ENCODE measurements at regions not wholly inside any gene's neighbourhood (a gene's known extent, or its start where the extent isn't known, plus 50 kb on each side); places are given as distances from the start of the nearest gene placed in this dataset.

DNA sequence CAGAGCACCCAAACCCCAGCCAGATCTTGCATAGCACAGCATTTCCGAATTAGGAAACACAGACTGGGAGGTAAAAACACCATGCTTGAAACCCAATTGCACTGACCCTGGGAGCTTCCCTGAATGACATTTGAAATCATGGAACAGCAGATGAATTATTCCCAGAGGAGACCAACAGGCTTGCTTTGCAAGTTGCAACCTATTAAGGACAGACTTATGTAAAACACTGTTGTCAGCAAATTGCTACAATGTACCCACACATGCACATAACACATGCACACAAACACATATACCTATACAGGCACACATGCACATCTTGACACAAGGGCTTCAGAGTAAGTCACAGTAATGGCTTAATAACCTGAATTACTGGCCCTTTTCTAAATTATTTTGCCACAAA is 984.8 kb downstream of the DNAH5 start (continued):
- no peak for TF ChIP-seq SP1 (CRISPR knock-in tag; conservative IDR thresholded peaks at IDR 0.05)

DNA sequence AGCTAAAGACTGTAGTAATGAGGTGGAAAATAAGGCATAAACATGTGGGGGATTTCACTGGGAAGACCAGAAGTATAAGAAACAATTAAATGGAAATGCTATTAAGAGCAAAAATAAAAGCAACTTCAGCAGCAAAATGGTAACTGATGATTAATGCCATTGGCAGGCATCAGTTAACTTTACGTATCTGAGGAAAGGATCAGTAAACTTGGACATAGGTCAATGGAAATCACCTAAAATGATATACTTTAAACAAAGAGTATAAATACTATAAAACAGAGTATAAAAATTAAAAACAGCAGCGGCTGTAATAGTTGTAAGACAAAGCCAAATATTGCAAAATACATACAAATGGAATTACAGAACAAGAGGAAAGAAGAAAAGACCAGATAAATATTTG is 992.1 kb downstream of the DNAH5 start:
- Mint-ChIP-seq H3K4me3 (no peak overlapping the region), H3K27me3 (ENCODE audit: low read depth) (peaks cover 4% of the 10 kb centered on the region; the same call in 1 of the 2 replicates), H3K9me3 (no peaks in the 10 kb centered on the region), H3K4me1 (peaks cover 5% of the 10 kb centered on the region), H3K36me3 (no peaks in the 10 kb centered on the region), H3K27ac (no peak overlapping the region)
- DNase-seq (ENCODE audit: low spot score) = no peak
- CTCF ChIA-PET = no interaction called here
- ATAC-seq = no peak
- TF ChIP-seq CREM (CRISPR knock-in tag; IDR thresholded peaks at IDR 0.05) (no peak), ERG (CRISPR knock-in tag; IDR thresholded peaks at IDR 0.05) (no peak), IRF2 (CRISPR knock-in tag; IDR thresholded peaks at IDR 0.05; ENCODE audit: borderline replicate concordance, low read depth) (no peak), TEAD4 (CRISPR knock-in tag; IDR thresholded peaks at IDR 0.05) (no peak)
- POLR2A ChIA-PET = no interaction called here

GRCh38 chr5:12951846-12952245 is 992.6 kb downstream of the DNAH5 start:
- ATAC-seq (no peak), DNase-seq (ENCODE audit: low spot score) (no peak)
- Mint-ChIP-seq H3K9me3 (no peaks in the 10 kb centered on the region), H3K36me3 (no peaks in the 10 kb centered on the region), H3K4me1 (no peaks in the 10 kb centered on the region), H3K27me3 (ENCODE audit: low read depth) (no peaks in the 10 kb centered on the region), H3K4me3 (no peak overlapping the region), H3K27ac (no peak overlapping the region)
- ChIA-PET POLR2A (no interaction called here), CTCF (no interaction called here)
- TF ChIP-seq ZSCAN18 (CRISPR knock-in tag; IDR thresholded peaks at IDR 0.05) (no peak), SOX15 (CRISPR knock-in tag; IDR thresholded peaks at IDR 0.05) (no peak), JUN (CRISPR knock-in tag; IDR thresholded peaks at IDR 0.05) (no peak), GTF2I (CRISPR knock-in tag; conservative IDR thresholded peaks at IDR 0.05) (no peak), PRDM15 (CRISPR knock-in tag; IDR thresholded peaks at IDR 0.05) (no peak), FOXP1 (CRISPR knock-in tag; IDR thresholded peaks at IDR 0.05; ENCODE audit: borderline replicate concordance) (no peak)
- TF ChIP-seq, protein P1, sequence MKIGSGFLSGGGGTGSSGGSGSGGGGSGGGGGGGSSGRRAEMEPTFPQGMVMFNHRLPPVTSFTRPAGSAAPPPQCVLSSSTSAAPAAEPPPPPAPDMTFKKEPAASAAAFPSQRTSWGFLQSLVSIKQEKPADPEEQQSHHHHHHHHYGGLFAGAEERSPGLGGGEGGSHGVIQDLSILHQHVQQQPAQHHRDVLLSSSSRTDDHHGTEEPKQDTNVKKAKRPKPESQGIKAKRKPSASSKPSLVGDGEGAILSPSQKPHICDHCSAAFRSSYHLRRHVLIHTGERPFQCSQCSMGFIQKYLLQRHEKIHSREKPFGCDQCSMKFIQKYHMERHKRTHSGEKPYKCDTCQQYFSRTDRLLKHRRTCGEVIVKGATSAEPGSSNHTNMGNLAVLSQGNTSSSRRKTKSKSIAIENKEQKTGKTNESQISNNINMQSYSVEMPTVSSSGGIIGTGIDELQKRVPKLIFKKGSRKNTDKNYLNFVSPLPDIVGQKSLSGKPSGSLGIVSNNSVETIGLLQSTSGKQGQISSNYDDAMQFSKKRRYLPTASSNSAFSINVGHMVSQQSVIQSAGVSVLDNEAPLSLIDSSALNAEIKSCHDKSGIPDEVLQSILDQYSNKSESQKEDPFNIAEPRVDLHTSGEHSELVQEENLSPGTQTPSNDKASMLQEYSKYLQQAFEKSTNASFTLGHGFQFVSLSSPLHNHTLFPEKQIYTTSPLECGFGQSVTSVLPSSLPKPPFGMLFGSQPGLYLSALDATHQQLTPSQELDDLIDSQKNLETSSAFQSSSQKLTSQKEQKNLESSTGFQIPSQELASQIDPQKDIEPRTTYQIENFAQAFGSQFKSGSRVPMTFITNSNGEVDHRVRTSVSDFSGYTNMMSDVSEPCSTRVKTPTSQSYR (CRISPR knock-in tag; IDR thresholded peaks at IDR 0.05) = no peak
- TF ChIP-seq, protein P2, sequence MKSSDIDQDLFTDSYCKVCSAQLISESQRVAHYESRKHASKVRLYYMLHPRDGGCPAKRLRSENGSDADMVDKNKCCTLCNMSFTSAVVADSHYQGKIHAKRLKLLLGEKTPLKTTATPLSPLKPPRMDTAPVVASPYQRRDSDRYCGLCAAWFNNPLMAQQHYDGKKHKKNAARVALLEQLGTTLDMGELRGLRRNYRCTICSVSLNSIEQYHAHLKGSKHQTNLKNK (CRISPR knock-in tag; IDR thresholded peaks at IDR 0.05) = no peak

Measured in WTC11 (cell line).